ENCODE measurements at regions not wholly inside any gene's neighbourhood (a gene's known extent, or its start where the extent isn't known, plus 50 kb on each side); places are given as distances from the start of the nearest gene placed in this dataset.

DNA sequence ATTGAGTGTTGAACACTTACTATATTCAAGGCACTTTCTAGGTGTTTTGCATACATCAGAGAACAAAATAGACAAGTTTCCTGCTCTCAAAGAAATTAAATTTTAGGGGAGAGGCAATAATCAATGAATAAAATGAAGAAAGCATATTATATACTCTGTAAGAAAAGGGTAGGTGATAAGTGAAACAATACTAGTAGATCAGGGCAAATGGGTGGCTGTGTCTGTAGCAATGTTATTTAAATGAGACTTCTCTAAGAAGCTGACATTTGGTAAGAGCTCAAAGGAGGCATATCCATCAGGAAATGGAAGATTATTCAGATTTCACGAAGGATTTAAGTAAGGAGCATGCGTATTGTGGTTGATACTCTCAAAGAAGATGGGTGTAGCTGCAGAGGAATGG, 1291.6 kb downstream of the NSUN3 start:
- TF ChIP-seq, protein P1, sequence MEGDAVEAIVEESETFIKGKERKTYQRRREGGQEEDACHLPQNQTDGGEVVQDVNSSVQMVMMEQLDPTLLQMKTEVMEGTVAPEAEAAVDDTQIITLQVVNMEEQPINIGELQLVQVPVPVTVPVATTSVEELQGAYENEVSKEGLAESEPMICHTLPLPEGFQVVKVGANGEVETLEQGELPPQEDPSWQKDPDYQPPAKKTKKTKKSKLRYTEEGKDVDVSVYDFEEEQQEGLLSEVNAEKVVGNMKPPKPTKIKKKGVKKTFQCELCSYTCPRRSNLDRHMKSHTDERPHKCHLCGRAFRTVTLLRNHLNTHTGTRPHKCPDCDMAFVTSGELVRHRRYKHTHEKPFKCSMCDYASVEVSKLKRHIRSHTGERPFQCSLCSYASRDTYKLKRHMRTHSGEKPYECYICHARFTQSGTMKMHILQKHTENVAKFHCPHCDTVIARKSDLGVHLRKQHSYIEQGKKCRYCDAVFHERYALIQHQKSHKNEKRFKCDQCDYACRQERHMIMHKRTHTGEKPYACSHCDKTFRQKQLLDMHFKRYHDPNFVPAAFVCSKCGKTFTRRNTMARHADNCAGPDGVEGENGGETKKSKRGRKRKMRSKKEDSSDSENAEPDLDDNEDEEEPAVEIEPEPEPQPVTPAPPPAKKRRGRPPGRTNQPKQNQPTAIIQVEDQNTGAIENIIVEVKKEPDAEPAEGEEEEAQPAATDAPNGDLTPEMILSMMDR (IDR thresholded peaks at IDR 0.05; ENCODE audit: low read depth, low read length, poor library complexity, severe bottlenecking), result no peak
- no peak for TF ChIP-seq EZH2phosphoT487 (IDR thresholded peaks at IDR 0.05; ENCODE audit: borderline replicate concordance, low read length)

Measured in DOHH2 (cell line).